Caco-2 (cell line): ENCODE measurements at regions not wholly inside any gene's neighbourhood (a gene's known extent, or its start where the extent isn't known, plus 50 kb on each side); places are given as distances from the start of the nearest gene placed in this dataset.

Source experiments
- BruUV-seq: library from RNA; stranded (reverse); fragments of 400-500 nt; replicated peaks from 2 replicates; lab custom pipeline; 2021; lab: Mats Ljungman, UMichigan
- CTCF ChIA-PET: fragments of 300-600 bp; sonication (Branson Sonifier 250); formaldehyde crosslinking; loops from one replicate; lab custom pipeline; 2022; ENCODE audit warnings: antibody characterized with exemption; lab: Charles Lee
- POLR2A ChIA-PET: fragments of 300-600 bp; sonication (Branson Sonifier 250); formaldehyde crosslinking; loops from one replicate; lab custom pipeline; 2022; ENCODE audit warnings: antibody characterized with exemption; lab: Charles Lee
- DNase-seq, 2 experiments: peaks; one replicate each; pipeline versions ENCODE4 v3.0.0 to v3.0.0-alpha.2; 2020 to 2022
- H3K27me3 ChIP-seq: replicated peaks from 2 replicates; pipeline ENCODE4 v1.6.0; 2011; ENCODE audit warnings: low read length; ENCODE audit not compliant: control insufficient read depth, insufficient read depth
- H3K36me3 ChIP-seq: 2 replicates; pipeline ENCODE4 v1.5.1; 2011; ENCODE audit warnings: low read length; ENCODE audit not compliant: control insufficient read depth, insufficient read depth
- H3K4me1 ChIP-seq: fragments of 250-450 bp; sonication (Bioruptor Pico); 2 replicates; pipeline ENCODE4 v1.5.1; 2020; ENCODE audit warnings: mild to moderate bottlenecking
- H3K4me3 ChIP-seq: 2 replicates; pipeline ENCODE4 v1.5.1; 2011; ENCODE audit warnings: low read depth, mild to moderate bottlenecking, control low read depth, low read length
- H3K9me3 ChIP-seq: fragments of 250-450 bp; sonication (Bioruptor Pico); 2 replicates; pipeline ENCODE4 v1.5.1; 2020; ENCODE audit warnings: mild to moderate bottlenecking, moderate library complexity
- H3K27ac Mint-ChIP-seq: one replicate; pipeline ENCODE4 v1.8.0; 2022; ENCODE audit warnings: mixed read lengths; ENCODE audit not compliant: unreplicated experiment
- H3K27me3 Mint-ChIP-seq: one replicate; pipeline ENCODE4 v1.8.0; 2022; ENCODE audit warnings: mixed read lengths; ENCODE audit not compliant: insufficient read depth, unreplicated experiment
- H3K36me3 Mint-ChIP-seq: one replicate; pipeline ENCODE4 v1.8.0; 2022; ENCODE audit warnings: mild to moderate bottlenecking, mixed read lengths; ENCODE audit not compliant: insufficient read depth, unreplicated experiment
- H3K4me1 Mint-ChIP-seq: one replicate; pipeline ENCODE4 v1.8.0; 2022; ENCODE audit warnings: low read depth, mixed read lengths; ENCODE audit not compliant: unreplicated experiment
- H3K4me3 Mint-ChIP-seq: one replicate; pipeline ENCODE4 v1.8.0; 2022; ENCODE audit warnings: mild to moderate bottlenecking, moderate library complexity, mixed read lengths; ENCODE audit not compliant: unreplicated experiment
- H3K9me3 Mint-ChIP-seq: one replicate; pipeline ENCODE4 v1.8.0; 2022; ENCODE audit warnings: mixed read lengths; ENCODE audit not compliant: unreplicated experiment
- CTCF ChIP-seq, 2 experiments: fragments of 200-600 bp in 1 of 2; IDR thresholded peaks; 1 replicate in 1 of 2; 2 replicates in 1 of 2; pipeline versions ENCODE4 v1.5.1 to v1.8.0; 2011 to 2022; ENCODE audit warnings: antibody characterized with exemption in 1 of 2, control low read depth in 1 of 2, inconsistent platforms in 1 of 2, low read depth in 1 of 2, low read length in 1 of 2, mild to moderate bottlenecking in 1 of 2, moderate library complexity in 1 of 2; ENCODE audit not compliant: insufficient read depth in 1 of 2, severe bottlenecking in 1 of 2, unreplicated experiment in 1 of 2
- intact Hi-C: fragments of 100-400 bp; cut with micrococcal nuclease; formaldehyde crosslinking; loops from one replicate; pipeline ENCODE4 v1.10.0; 2022; ENCODE audit not compliant: unreplicated experiment

DNA sequence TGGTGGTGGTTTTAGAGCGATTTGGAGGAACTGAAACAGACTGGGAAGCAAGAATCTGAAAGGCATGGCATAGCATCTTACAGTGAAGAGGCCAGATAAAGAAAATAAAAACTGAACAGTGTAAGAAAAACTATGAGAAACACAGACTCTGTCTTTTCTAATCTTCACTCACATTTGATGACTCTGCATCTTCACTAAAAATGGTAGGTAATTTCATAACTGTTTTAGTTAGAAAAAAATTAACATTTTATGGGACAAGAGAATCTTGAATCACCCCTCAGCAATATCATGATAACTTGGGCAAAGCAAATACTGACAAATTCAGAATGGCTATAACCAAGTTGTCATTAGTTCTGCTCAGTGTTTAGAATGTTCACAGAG, 812.6 kb downstream of the MCTP2 start:
- DNase-seq: no peak
- H3K4me1 ChIP-seq: no peaks in the 10 kb centered on the region
- H3K9me3 ChIP-seq: no peaks in the 10 kb centered on the region; the same call in 1 of the 2 replicates
- intact Hi-C loops: no loop called here
- Mint-ChIP-seq H3K27ac (no peak overlapping the region), H3K4me1 (no peaks in the 10 kb centered on the region), H3K36me3 (no peaks in the 10 kb centered on the region), H3K4me3 (no peak overlapping the region), H3K9me3 (peaks cover 15% of the 10 kb centered on the region), H3K27me3 (no peaks in the 10 kb centered on the region)
- no TSS peak for BruUV-seq
- no peaks in the 10 kb centered on the region for H3K36me3 ChIP-seq
- ChIA-PET POLR2A (no interaction called here), CTCF (no interaction called here)
- no peak overlapping the region for H3K4me3 ChIP-seq
- no peak for TF ChIP-seq CTCF (IDR thresholded peaks at IDR 0.05; ENCODE audit: insufficient read depth in 1 of 2, low read depth in 1 of 2, low read length in 1 of 2, severe bottlenecking in 1 of 2, unreplicated experiment in 1 of 2)
- H3K27me3 ChIP-seq: no peaks in the 10 kb centered on the region; the same call in 1 of the 2 replicates

GRCh38 chr15:95044745-95045417, 813.5 kb downstream of the MCTP2 start:
- Histone ChIP-seq H3K36me3 (no peaks in the 10 kb centered on the region), H3K27me3 (no peaks in the 10 kb centered on the region; the same call in 1 of the 2 replicates), H3K9me3 (no peaks in the 10 kb centered on the region; the same call in 1 of the 2 replicates), H3K4me3 (no peak overlapping the region), H3K4me1 (no peaks in the 10 kb centered on the region)
- peaks cover 25% of the 10 kb centered on the region for H3K9me3 Mint-ChIP-seq
- BruUV-seq: no TSS peak
- intact Hi-C loops: no loop called here
- no peaks in the 10 kb centered on the region for H3K4me1 Mint-ChIP-seq
- no peak overlapping the region for H3K27ac Mint-ChIP-seq
- POLR2A ChIA-PET: no interaction called here
- CTCF ChIA-PET: no interaction called here
- H3K4me3 Mint-ChIP-seq: no peak overlapping the region
- no peaks in the 10 kb centered on the region for H3K36me3 Mint-ChIP-seq
- no peak for DNase-seq
- H3K27me3 Mint-ChIP-seq: no peaks in the 10 kb centered on the region
- no peak for TF ChIP-seq CTCF (IDR thresholded peaks at IDR 0.05; ENCODE audit: insufficient read depth in 1 of 2, low read depth in 1 of 2, low read length in 1 of 2, severe bottlenecking in 1 of 2, unreplicated experiment in 1 of 2)

GRCh38 chr15:95051861-95052260, 820.5 kb downstream of the MCTP2 start:
- BruUV-seq: no TSS peak
- H3K27ac Mint-ChIP-seq: no peak overlapping the region
- ChIA-PET POLR2A (no interaction called here), CTCF (no interaction called here)
- Histone ChIP-seq H3K27me3 (no peaks in the 10 kb centered on the region), H3K36me3 (no peaks in the 10 kb centered on the region), H3K4me1 (no peaks in the 10 kb centered on the region), H3K9me3 (no peaks in the 10 kb centered on the region; the same call in 1 of the 2 replicates), H3K4me3 (no peak overlapping the region)
- no peak for DNase-seq
- no peak overlapping the region for H3K4me3 Mint-ChIP-seq
- no peaks in the 10 kb centered on the region for H3K36me3 Mint-ChIP-seq
- H3K9me3 Mint-ChIP-seq: peaks cover 33% of the 10 kb centered on the region
- intact Hi-C loops: no loop called here
- TF ChIP-seq CTCF (IDR thresholded peaks at IDR 0.05; ENCODE audit: insufficient read depth in 1 of 2, low read depth in 1 of 2, low read length in 1 of 2, severe bottlenecking in 1 of 2, unreplicated experiment in 1 of 2): no peak
- no peaks in the 10 kb centered on the region for H3K27me3 Mint-ChIP-seq
- no peaks in the 10 kb centered on the region for H3K4me1 Mint-ChIP-seq
